Activated T-helper 1 cell treated with Interleukin-2 at 50 U/mL for 16 hours (primary cell): ENCODE measurements at regions not wholly inside any gene's neighbourhood (a gene's known extent, or its start where the extent isn't known, plus 50 kb on each side); places are given as distances from the start of the nearest gene placed in this dataset.
"Not testable (repeated sequence)": the region's sequence is repeated elsewhere in the genome, so short reads cannot be mapped to it uniquely, and the experiment has no call there.

Experiments
- DNase-seq: peaks from one replicate; pipeline ENCODE4 v3.0.0-alpha.2; 2020; ENCODE audit warnings: low read depth

DNA sequence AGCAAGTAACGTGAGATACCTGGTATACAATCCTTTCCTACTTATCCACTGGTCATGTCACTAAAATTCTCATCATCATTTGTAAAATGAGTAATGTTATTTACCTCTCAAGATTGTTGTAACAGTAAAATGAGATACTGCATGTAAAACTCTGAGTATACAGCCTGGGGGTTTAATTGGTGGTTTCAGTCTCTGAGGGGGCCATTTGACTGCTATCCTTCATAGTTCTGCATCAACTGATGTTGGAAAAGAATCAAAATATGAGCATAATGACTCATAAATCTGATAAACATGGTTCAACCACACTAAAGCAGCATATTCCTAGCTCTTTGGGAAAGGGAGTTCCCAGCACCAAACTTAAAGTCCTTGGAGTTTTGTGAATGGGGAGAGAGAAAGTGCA lies 181.0 kb upstream of the GHR start:
- DNase-seq, result no peak

DNA sequence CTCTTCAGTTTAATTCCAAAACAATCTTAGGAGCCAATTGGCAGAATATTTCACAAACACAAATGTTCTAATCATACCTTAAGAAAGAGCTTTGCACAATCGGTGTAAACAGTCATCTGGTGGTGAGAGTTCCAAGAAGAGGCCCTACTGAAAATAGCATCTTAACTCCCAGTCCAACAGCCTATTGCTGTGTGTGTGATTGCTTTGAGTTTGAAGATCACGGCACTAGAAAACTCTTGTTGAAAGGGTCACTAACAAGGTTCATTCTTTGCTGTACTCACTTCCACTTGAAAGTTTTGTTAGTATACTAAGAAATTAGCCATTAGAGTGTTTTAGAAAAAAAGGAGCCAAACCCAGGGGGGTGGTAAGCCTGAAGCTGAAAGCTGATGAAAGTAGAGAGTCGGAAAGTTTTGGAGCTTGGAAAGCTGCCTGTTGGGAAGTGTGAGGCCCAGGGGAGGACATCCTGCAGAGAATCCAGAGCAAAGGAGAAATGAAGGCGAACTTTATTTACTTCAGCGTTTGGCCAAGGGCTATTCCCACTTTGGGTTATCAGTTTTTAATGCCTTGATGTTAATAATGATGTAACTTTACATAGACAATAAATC lies 180.3 kb upstream of the GHR start:
- DNase-seq, result no peak

GRCh38 chr5:42252306-42252705 lies 170.9 kb upstream of the GHR start:
- DNase-seq, result no peak

GRCh38 chr5:42259914-42260313 lies 163.3 kb upstream of the GHR start:
- not testable (repeated sequence) for DNase-seq

- DNase-seq, result no peak
Measured at GRCh38 chr5:42267091-42267490, 156.1 kb upstream of the GHR start.

DNA sequence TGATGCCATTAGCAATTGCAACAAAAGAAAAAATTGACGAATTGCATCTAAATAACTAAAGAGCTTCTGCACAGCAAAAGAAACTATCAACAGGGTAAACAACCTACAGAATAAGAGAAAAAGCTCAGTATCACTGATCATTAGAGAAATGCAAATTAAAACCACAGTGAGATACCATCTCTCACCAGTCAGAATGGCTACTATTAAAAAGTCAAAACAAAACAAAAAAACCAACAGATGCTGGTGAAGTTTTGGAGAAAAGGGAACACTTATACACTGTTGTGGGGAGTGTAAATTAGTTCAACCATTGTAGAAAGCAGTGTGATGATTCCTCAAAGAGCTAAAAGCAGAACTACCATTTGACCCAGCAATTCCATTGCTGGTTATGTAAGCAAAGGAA lies 155.1 kb upstream of the GHR start:
- not testable (repeated sequence) for DNase-seq

- no peak for DNase-seq
Measured at GRCh38 chr5:42268630-42269029, 154.6 kb upstream of the GHR start.

DNA sequence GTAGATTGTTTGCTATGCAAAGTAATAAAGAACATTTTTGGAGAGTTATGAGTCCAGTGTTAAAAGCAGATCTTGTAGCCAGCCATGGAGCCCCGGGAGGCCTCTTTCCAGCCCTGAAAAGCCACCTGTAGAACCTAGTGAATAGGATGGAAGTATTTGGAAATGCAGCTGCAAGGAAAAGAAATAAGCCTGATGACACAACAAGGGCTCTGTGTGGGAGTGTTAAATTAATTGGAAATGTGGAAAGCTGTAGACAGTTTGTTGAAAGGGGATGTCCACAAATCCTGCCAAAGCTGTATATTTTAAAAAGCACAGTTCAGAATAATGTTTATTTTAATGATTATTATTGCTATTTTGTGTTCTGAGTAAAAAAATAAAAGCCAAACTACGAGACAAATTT lies 152.5 kb upstream of the GHR start:
- DNase-seq, result no peak

GRCh38 chr5:42274913-42275312 lies 148.3 kb upstream of the GHR start:
- DNase-seq, result no peak

DNA sequence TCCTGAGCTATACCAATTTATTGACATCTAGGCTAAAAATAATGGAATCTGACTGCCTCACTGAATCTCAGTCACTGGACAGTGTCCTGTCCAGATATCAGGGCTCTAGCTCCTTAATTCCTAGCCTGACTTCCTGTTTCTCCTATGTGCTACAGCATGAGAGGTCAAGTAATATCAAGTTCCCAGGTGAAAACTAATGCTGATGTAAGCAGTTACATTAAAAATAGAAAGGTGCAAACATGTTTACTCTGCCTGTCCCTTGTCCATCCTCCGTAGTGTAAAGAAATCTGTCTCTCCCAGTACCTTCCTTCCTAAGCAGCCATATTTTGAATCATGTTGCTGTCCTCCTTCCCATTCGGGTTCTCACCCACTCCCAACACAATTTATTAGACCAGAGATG lies 145.9 kb upstream of the GHR start:
- DNase-seq, result no peak

GRCh38 chr5:42284584-42284983 lies 138.7 kb upstream of the GHR start:
- DNase-seq, result no peak

- no peak for DNase-seq
Measured at GRCh38 chr5:42285230-42285629, 138.0 kb upstream of the GHR start.

DNA sequence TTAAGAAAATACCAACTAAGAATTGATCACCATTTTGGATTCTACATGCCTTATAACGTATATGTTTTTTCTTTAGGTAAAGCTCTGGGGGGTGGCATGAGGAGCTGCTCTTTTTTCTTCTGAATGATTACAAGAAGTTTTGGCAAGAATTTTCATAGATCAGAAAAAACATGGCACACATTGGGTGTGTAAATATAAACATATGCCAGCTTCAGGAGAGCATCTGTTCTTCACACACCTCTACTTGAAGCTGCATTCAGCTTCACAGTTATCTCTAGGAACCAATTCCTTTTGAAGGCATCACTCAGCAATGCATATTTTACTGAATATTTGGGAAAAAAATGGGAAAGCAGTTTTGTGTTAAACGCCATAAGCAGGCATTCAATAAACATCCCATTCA lies 122.7 kb upstream of the GHR start:
- DNase-seq, result no peak

GRCh38 chr5:42301349-42301748 lies 121.9 kb upstream of the GHR start:
- no peak for DNase-seq

DNA sequence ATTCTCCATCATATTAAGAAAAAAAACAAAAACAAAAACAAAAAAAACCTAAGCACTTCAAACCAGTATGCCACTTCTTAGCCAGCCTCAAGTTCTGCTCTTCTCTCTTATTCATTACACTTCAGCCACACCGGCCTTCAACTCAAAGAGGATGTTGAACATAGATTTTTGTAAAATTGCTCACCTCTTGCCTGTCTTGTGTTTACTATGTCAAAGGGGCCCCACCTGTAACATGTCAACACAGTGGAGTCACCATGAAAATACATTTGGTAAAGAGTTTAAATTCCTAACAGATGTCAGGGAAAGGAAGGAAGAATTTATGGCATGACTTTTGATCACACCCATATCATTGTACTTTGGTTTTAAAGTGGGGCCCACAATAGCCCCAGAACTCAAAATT lies 121.1 kb upstream of the GHR start:
- DNase-seq, result no peak

DNA sequence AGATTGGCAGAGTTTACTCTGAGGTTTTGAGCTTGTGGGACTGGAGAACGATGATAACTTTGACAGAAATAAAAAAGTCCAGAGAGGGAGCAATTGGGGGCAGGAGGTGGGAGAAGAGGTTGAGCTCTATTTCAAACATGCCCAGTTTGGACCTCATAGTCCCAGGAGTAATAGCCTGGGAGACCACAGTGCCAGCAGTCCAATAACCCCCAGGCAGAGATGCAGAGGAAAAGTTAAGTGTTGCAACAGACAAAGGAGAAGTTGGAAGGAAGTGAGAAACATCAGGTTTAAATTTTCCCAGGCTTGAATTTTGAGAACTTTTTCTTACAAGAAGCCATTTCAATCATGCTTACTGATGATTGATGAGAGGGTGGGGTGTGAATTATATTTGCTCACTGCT lies 117.0 kb upstream of the GHR start:
- DNase-seq, result no peak

DNA sequence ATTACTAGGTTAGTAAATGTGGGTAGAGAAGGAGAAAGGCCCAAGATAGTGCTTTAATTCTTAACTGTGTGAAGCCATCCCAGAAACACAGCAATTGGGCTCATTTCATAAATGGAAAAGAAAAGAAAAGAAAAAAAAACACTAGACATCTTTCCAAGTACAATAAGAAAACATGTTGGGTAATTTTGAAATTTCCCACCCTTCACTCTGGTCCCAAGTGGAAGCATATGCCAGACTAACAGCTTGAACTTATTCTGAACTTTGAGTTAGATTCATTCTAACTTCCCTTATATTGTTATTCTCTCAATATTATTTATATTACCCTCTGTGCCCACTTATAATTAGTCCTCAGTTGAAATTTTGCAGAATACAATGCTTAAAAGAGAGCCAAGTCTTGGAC lies 113.4 kb upstream of the GHR start:
- no peak for DNase-seq

DNA sequence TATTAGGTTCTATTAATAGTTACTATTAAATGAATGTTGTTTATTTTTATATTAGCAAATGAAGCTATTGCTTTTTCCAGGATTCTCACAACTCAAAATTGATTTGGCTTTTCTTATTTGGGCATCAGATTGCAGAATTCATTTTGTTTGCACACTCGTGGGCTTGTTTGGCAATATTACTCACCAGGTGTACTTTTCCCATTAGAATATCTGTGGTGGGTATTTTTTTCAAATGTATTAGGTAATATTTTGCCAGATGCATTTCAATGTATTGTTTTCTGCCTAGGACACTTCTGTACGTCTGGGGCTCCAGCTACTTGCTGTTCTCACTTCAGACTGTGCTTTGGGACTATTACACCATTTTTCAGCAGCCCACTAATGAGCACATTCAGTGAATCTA lies 108.0 kb upstream of the GHR start:
- no peak for DNase-seq

- DNase-seq, result no peak
Measured at GRCh38 chr5:42317575-42317974, 105.7 kb upstream of the GHR start.

- not testable (repeated sequence) for DNase-seq
Measured at GRCh38 chr5:42319546-42319945, 103.7 kb upstream of the GHR start.

- no peak for DNase-seq
Measured at GRCh38 chr5:42321785-42322184, 101.5 kb upstream of the GHR start.

DNA sequence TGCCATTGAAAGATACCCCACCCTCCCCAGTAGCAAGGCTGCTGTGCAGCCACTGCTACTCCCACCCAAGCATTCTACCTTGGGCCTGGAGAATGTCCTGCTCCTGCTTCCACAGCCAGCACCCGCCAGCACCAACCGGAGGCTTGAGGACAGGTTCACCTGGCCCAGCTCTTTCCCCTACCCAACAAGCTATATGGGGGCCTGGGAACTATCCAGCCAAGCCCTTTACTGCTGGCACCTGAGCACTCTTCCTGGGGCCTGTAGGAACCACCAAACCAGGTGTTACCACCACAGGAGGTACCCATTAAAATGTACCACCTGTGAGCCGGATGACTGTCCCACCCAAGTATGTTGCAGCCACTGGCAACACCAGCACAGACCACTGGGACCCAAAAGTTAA lies 86.1 kb upstream of the GHR start:
- no peak for DNase-seq

GRCh38 chr5:42337607-42338006 lies 85.6 kb upstream of the GHR start:
- DNase-seq, result no peak

DNA sequence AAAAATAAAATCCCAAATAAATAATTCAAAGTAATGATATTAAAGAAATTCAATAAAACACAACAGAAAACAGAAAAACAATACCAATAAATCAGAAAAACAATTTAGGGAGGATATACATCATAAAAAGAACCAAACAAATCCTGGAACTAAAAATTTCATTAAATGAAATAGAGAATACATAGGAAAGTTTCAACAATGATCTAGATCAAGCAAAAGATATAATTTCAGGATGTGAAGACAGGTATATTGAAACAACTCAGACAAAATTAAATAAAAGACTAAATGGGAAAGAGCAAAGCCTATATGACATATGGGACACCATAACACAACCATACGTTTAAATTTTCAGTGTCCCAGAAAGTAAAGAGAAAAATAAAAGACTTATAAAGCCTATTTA lies 85.1 kb upstream of the GHR start:
- DNase-seq, result no peak

DNA sequence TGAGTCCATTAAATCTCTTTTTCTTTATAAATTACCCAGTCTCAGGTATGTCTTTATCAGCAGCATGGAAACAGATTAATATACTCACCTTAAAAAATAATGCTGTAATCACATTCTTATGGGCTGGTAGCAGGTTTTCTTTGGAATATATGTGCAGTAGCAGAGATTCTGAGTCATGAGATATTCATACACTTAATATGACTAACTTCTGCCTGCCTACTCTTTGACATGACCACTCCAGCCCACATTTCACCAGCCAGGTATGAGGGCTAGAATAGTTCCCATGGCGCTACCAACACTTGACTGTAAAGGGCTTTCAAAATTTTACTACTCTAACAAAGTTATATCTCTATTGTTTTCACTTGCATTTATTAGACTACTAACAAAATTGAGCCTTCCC lies 74.1 kb upstream of the GHR start:
- DNase-seq, result no peak
